Body of pancreas (tissue), 4 donors: ENCODE measurements at regions not wholly inside any gene's neighbourhood (a gene's known extent, or its start where the extent isn't known, plus 50 kb on each side); places are given as distances from the start of the nearest gene placed in this dataset.

Experiments used
- CTCF ChIP-seq, 7 experiments: fragments of 450-650 bp in 4 of 7; fragments of 200-600 bp in 3 of 7; sonication (generic) in 3 of 7; IDR thresholded peaks; one replicate each; pipeline ENCODE4 v1.5.1; 2016 to 2019; ENCODE audit warnings: antibody characterized with exemption in 7 of 7
- POLR2A ChIP-seq, 3 donors: fragments of 450-650 bp; IDR thresholded peaks; one replicate each; pipeline ENCODE4 v1.6.1; 2016; ENCODE audit warnings: antibody characterized with exemption in 3 of 3, mild to moderate bottlenecking in 2 of 3

GRCh38 chr5:159833088-159833487 lies 83.2 kb upstream of the ADRA1B start:
- TF ChIP-seq CTCF (IDR thresholded peaks at IDR 0.05) (no peak), POLR2A (IDR thresholded peaks at IDR 0.05) (no peak)
